C4-2B (cell line): ENCODE measurements at regions not wholly inside any gene's neighbourhood (a gene's known extent, or its start where the extent isn't known, plus 50 kb on each side); places are given as distances from the start of the nearest gene placed in this dataset.

ENCODE experiments used
- H3K27ac ChIP-seq: fragments of 450-650 bp; 2 replicates; pipeline ENCODE4 v1.5.1; 2017
- CTCF ChIP-seq: fragments of 450-650 bp; conservative IDR thresholded peaks from 2 replicates; pipeline ENCODE4 v1.5.1; 2017; ENCODE audit warnings: mild to moderate bottlenecking
- ZFX ChIP-seq: fragments of 450-650 bp; IDR thresholded peaks from 2 replicates; pipeline ENCODE4 v1.6.1; 2017

GRCh38 chr3:72411126-72411525 is 437.1 kb downstream of the SHQ1 start:
- no peak overlapping the region for H3K27ac ChIP-seq
- TF ChIP-seq ZFX (no peak), CTCF (no peak)

GRCh38 chr3:72408983-72409779 is 439.1 kb downstream of the SHQ1 start:
- TF ChIP-seq CTCF (no peak), ZFX (no peak)
- H3K27ac ChIP-seq: no peak overlapping the region

- H3K27ac ChIP-seq: no peak overlapping the region
- no peak for TF ChIP-seq ZFX
Measured at GRCh38 chr3:72407766-72408165, 440.5 kb downstream of the SHQ1 start.

GRCh38 chr3:72405943-72406566 is 442.2 kb downstream of the SHQ1 start:
- H3K27ac ChIP-seq: no peak overlapping the region; the same call in 1 of the 2 replicates

GRCh38 chr3:72401005-72401545 is 447.2 kb downstream of the SHQ1 start:
- no peak overlapping the region for H3K27ac ChIP-seq
- TF ChIP-seq ZFX (no peak), CTCF (no peak)

More at GRCh38 chr3:72405943-72406566, 442.2 kb downstream of the SHQ1 start:
- TF ChIP-seq ZFX (no peak), CTCF (no peak)

- H3K27ac ChIP-seq: no peak overlapping the region
- TF ChIP-seq CTCF: no peak
- TF ChIP-seq ZFX: no peak
Measured at GRCh38 chr3:72398781-72399180, 449.5 kb downstream of the SHQ1 start.

GRCh38 chr3:72397586-72397985 is 450.7 kb downstream of the SHQ1 start:
- TF ChIP-seq CTCF (no peak), ZFX (no peak)

More at GRCh38 chr3:72397586-72397985, 450.7 kb downstream of the SHQ1 start:
- no peak overlapping the region for H3K27ac ChIP-seq
